HEK293T (cell line): ENCODE measurements at regions not wholly inside any gene's neighbourhood (a gene's known extent, or its start where the extent isn't known, plus 50 kb on each side); places are given as distances from the start of the nearest gene placed in this dataset.

ENCODE experiments used
- BHLHE40 ChIP-seq: fragments of 450-650 bp; IDR thresholded peaks from 2 replicates; pipeline ENCODE4 v1.6.1; 2016; ENCODE audit warnings: mild to moderate bottlenecking, moderate library complexity, borderline replicate concordance
- CTBP1 ChIP-seq: fragments of 450-650 bp; IDR thresholded peaks from 2 replicates; pipeline ENCODE4 v1.6.1; 2016; ENCODE audit warnings: borderline replicate concordance
- FOXA1 ChIP-seq: fragments of 450-650 bp; IDR thresholded peaks from 2 replicates; pipeline ENCODE4 v1.6.1; 2016; ENCODE audit warnings: mild to moderate bottlenecking
- FOXM1 ChIP-seq: fragments of 450-650 bp; IDR thresholded peaks from 2 replicates; pipeline ENCODE4 v1.6.1; 2017; ENCODE audit warnings: mild to moderate bottlenecking, borderline replicate concordance
- HDGF ChIP-seq: fragments of 450-650 bp; IDR thresholded peaks from 2 replicates; pipeline ENCODE4 v1.6.1; 2017; ENCODE audit warnings: antibody characterized with exemption, borderline replicate concordance
- L3MBTL2 ChIP-seq: fragments of 450-650 bp; conservative IDR thresholded peaks from 2 replicates; pipeline ENCODE4 v1.6.1; 2016; ENCODE audit warnings: mild to moderate bottlenecking
- LEF1 ChIP-seq: fragments of 450-650 bp; IDR thresholded peaks from 2 replicates; pipeline ENCODE4 v1.6.1; 2017; ENCODE audit warnings: mild to moderate bottlenecking, borderline replicate concordance
- NFRKB ChIP-seq: fragments of 450-650 bp; IDR thresholded peaks from 2 replicates; pipeline ENCODE4 v1.6.1; 2016; ENCODE audit warnings: mild to moderate bottlenecking, moderate library complexity
- SP1 ChIP-seq: fragments of 450-650 bp; IDR thresholded peaks from 2 replicates; pipeline ENCODE4 v1.6.1; 2017
- SUZ12 ChIP-seq: fragments of 450-650 bp; IDR thresholded peaks from 2 replicates; pipeline ENCODE4 v1.6.1; 2016; ENCODE audit warnings: mild to moderate bottlenecking
- TARDBP ChIP-seq: fragments of 450-650 bp; IDR thresholded peaks from 2 replicates; pipeline ENCODE4 v1.6.1; 2016
- ZNF384 ChIP-seq: fragments of 450-650 bp; IDR thresholded peaks from 2 replicates; pipeline ENCODE4 v1.6.1; 2016
- TF ChIP-seq, protein P1 (sequence below): fragments of 450-650 bp; IDR thresholded peaks from 2 replicates; pipeline ENCODE4 v1.6.1; 2016

DNA sequence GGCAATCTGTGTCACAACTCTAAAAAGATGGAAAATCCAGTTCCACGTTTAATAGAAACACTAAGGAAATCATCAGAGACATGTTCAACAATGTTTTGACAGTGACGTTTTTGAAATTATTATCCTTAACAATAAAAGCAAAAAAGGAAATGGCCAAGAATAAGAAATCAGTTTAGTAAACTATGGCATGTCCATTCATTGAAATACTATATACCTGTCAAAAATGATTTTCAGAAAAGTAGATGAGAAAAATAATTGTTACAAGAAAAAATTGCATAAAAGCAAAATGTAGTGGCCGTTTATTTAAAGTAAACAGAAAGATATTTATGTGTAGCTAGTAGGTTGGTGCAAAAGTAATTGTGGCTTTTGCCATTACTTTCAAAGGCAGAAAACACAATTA, 345.4 kb upstream of the NPSR1 start:
- TF ChIP-seq BHLHE40: no peak
- TF ChIP-seq SP1: no peak
- TF ChIP-seq FOXM1: no peak
- no peak for TF ChIP-seq FOXA1
- no peak for TF ChIP-seq TARDBP
- TF ChIP-seq, protein P1, sequence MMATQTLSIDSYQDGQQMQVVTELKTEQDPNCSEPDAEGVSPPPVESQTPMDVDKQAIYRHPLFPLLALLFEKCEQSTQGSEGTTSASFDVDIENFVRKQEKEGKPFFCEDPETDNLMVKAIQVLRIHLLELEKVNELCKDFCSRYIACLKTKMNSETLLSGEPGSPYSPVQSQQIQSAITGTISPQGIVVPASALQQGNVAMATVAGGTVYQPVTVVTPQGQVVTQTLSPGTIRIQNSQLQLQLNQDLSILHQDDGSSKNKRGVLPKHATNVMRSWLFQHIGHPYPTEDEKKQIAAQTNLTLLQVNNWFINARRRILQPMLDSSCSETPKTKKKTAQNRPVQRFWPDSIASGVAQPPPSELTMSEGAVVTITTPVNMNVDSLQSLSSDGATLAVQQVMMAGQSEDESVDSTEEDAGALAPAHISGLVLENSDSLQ: no peak
- TF ChIP-seq L3MBTL2: no peak
- no peak for TF ChIP-seq CTBP1
- no peak for TF ChIP-seq ZNF384
- TF ChIP-seq NFRKB: no peak
- TF ChIP-seq SUZ12: no peak
- TF ChIP-seq HDGF: no peak
- TF ChIP-seq LEF1: no peak
